Dendritic cell treated with granulocyte-macrophage colony-stimulating factor and Interleukin-4, amounts not matched to agents 40 ng/mL and 50 ng/mL, for 4 days (primary cell): ENCODE measurements at regions not wholly inside any gene's neighbourhood (a gene's known extent, or its start where the extent isn't known, plus 50 kb on each side); places are given as distances from the start of the nearest gene placed in this dataset.
"Not testable (repeated sequence)": the region's sequence is repeated elsewhere in the genome, so short reads cannot be mapped to it uniquely, and the experiment has no call there.

Experiments used
- H3K27ac Mint-ChIP-seq: one replicate; pipeline ENCODE4 v1.8.0; 2022; ENCODE audit warnings: mild to moderate bottlenecking, mixed read lengths
- H3K27me3 Mint-ChIP-seq: one replicate; pipeline ENCODE4 v1.8.0; 2022; ENCODE audit warnings: mild to moderate bottlenecking, mixed read lengths
- H3K36me3 Mint-ChIP-seq: one replicate; pipeline ENCODE4 v1.8.0; 2022; ENCODE audit warnings: low read depth, mixed read lengths
- H3K4me1 Mint-ChIP-seq: one replicate; pipeline ENCODE4 v1.8.0; 2022; ENCODE audit warnings: low read depth, mixed read lengths
- H3K4me3 Mint-ChIP-seq: one replicate; pipeline ENCODE4 v1.8.0; 2022; ENCODE audit warnings: mild to moderate bottlenecking, moderate library complexity, mixed read lengths
- H3K9me3 Mint-ChIP-seq: one replicate; pipeline ENCODE4 v1.8.0; 2022; ENCODE audit warnings: mixed read lengths
- intact Hi-C: fragments of 100-400 bp; cut with micrococcal nuclease; formaldehyde crosslinking; loops from one replicate; pipeline ENCODE4 v1.15.0; 2022

DNA sequence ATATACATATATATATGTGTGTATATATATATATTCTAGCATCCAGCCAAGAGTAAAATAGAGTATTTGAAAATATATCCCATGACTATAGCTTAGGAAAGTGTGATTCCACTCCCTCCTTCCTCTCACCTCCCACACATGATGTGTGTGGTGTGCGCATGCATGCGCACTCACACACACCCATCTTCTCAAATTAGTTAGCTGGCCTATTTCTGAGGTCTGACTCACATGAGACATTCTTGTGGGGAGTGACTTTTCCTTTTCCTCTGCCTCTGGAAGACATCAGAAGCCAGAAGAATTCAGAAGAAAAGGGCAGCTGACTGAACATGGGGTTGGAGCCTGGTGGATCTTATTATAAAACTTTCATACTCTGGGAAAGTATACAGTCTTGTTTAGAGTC is 793.5 kb upstream of the ZNF722 start:
- Mint-ChIP-seq H3K4me3 (no peak overlapping the region), H3K9me3 (peaks cover 50% of the 10 kb centered on the region), H3K27me3 (no peaks in the 10 kb centered on the region), H3K27ac (no peak overlapping the region), H3K36me3 (no peaks in the 10 kb centered on the region), H3K4me1 (no peaks in the 10 kb centered on the region)
- intact Hi-C loops = no loop called here

GRCh38 chr7:63233101-63233500 is 765.5 kb upstream of the ZNF722 start:
- peaks cover 50% of the 10 kb centered on the region for H3K9me3 Mint-ChIP-seq
- H3K27me3 Mint-ChIP-seq, H3K27ac Mint-ChIP-seq, H3K36me3 Mint-ChIP-seq, H3K4me3 Mint-ChIP-seq, intact Hi-C loops, H3K4me1 Mint-ChIP-seq: not testable (repeated sequence)

- Mint-ChIP-seq H3K27ac (no peak overlapping the region), H3K9me3 (peaks cover 42% of the 10 kb centered on the region), H3K4me3 (no peak overlapping the region), H3K36me3 (no peaks in the 10 kb centered on the region), H3K27me3 (no peaks in the 10 kb centered on the region), H3K4me1 (no peaks in the 10 kb centered on the region)
- intact Hi-C loops = no loop called here
Observed at GRCh38 chr7:63233881-63234280, 764.8 kb upstream of the ZNF722 start.
